HepG2 (cell line): ENCODE measurements at regions not wholly inside any gene's neighbourhood (a gene's known extent, or its start where the extent isn't known, plus 50 kb on each side); places are given as distances from the start of the nearest gene placed in this dataset.

Experiments used
- CTCF ChIP-seq: sonication (generic); formaldehyde crosslinking; IDR thresholded peaks from 2 replicates; pipeline ENCODE4 v1.5.0; 2020; ENCODE audit warnings: mild to moderate bottlenecking, missing genetic modification reagents, moderate library complexity
- DNMT1 ChIP-seq: sonication (generic); formaldehyde crosslinking; IDR thresholded peaks from 2 replicates; pipeline ENCODE4 v1.5.1; 2020; ENCODE audit warnings: mild to moderate bottlenecking, missing genetic modification reagents
- ELF3 ChIP-seq: IDR thresholded peaks from 2 replicates; pipeline ENCODE4 v1.6.1; 2016; ENCODE audit warnings: missing genetic modification reagents, missing compliant biosample characterization
- FOSL2 ChIP-seq: sonication (generic); formaldehyde crosslinking; IDR thresholded peaks from 2 replicates; pipeline ENCODE4 v1.4.0; 2020; ENCODE audit warnings: missing genetic modification reagents
- GABPB1 ChIP-seq: IDR thresholded peaks from 2 replicates; pipeline ENCODE4 v1.6.1; 2016; ENCODE audit warnings: mild to moderate bottlenecking, missing genetic modification reagents, moderate library complexity, missing compliant biosample characterization
- GZF1 ChIP-seq: sonication (generic); formaldehyde crosslinking; IDR thresholded peaks from 2 replicates; pipeline ENCODE4 v1.5.1; 2020; ENCODE audit warnings: mild to moderate bottlenecking, missing genetic modification reagents
- MAFK ChIP-seq, 2 experiments: IDR thresholded peaks in 1 of 2; conservative IDR thresholded peaks in 1 of 2; 2 replicates each; pipeline ENCODE4 v1.6.1; 2011; ENCODE audit warnings: improper control_type of control experiment in 2 of 2, low read length in 2 of 2
- MAX ChIP-seq: IDR thresholded peaks from 2 replicates; pipeline ENCODE4 v1.6.1; 2012; ENCODE audit warnings: inconsistent platforms
- MEF2D ChIP-seq: sonication (generic); formaldehyde crosslinking; IDR thresholded peaks from 2 replicates; pipeline ENCODE4 v1.5.1; 2020; ENCODE audit warnings: mild to moderate bottlenecking, missing genetic modification reagents
- MLLT10 ChIP-seq: sonication (generic); formaldehyde crosslinking; IDR thresholded peaks from 2 replicates; pipeline ENCODE4 v1.4.0; 2020; ENCODE audit warnings: missing genetic modification reagents
- MYPOP ChIP-seq: sonication (generic); formaldehyde crosslinking; IDR thresholded peaks from 2 replicates; pipeline ENCODE4 v1.8.1; 2023; ENCODE audit warnings: mild to moderate bottlenecking, moderate library complexity, missing genetic modification reagents
- PITX1 ChIP-seq: sonication (generic); formaldehyde crosslinking; IDR thresholded peaks from 2 replicates; pipeline ENCODE4 v1.5.1; 2020; ENCODE audit warnings: mild to moderate bottlenecking, missing genetic modification reagents
- SAP130 ChIP-seq: IDR thresholded peaks from 2 replicates; pipeline ENCODE4 v1.6.1; 2016; ENCODE audit warnings: low read depth
- TAF1 ChIP-seq: sonication (generic); formaldehyde crosslinking; IDR thresholded peaks from 2 replicates; pipeline ENCODE4 v1.4.0; 2020; ENCODE audit warnings: missing genetic modification reagents
- ZFP91 ChIP-seq: sonication (generic); formaldehyde crosslinking; IDR thresholded peaks from 2 replicates; pipeline ENCODE4 v1.9.0; 2022; ENCODE audit warnings: missing genetic modification reagents, mild to moderate bottlenecking, borderline replicate concordance
- ZNF331 ChIP-seq: sonication (generic); formaldehyde crosslinking; IDR thresholded peaks from 2 replicates; pipeline ENCODE4 v1.4.0; 2020; ENCODE audit warnings: missing genetic modification reagents
- TF ChIP-seq, protein P1 (sequence below): IDR thresholded peaks from 2 replicates; pipeline ENCODE4 v1.6.1; 2016; ENCODE audit warnings: missing compliant biosample characterization, missing genetic modification reagents, borderline replicate concordance
- TF ChIP-seq, protein P2 (sequence below): sonication (generic); formaldehyde crosslinking; IDR thresholded peaks from 2 replicates; pipeline ENCODE4 v1.4.0; 2020; ENCODE audit warnings: missing genetic modification reagents
- TF ChIP-seq, protein P3 (sequence below), 2 experiments: fragments of 450-650 bp in 1 of 2; sonication (generic) in 1 of 2; formaldehyde crosslinking; IDR thresholded peaks; 2 replicates each; pipeline versions ENCODE4 v1.5.0 to v1.8.0; 2020 to 2022; ENCODE audit warnings: mild to moderate bottlenecking in 1 of 2, missing genetic modification reagents in 1 of 2

- TF ChIP-seq, protein P1, sequence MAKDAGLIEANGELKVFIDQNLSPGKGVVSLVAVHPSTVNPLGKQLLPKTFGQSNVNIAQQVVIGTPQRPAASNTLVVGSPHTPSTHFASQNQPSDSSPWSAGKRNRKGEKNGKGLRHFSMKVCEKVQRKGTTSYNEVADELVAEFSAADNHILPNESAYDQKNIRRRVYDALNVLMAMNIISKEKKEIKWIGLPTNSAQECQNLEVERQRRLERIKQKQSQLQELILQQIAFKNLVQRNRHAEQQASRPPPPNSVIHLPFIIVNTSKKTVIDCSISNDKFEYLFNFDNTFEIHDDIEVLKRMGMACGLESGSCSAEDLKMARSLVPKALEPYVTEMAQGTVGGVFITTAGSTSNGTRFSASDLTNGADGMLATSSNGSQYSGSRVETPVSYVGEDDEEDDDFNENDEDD (CRISPR knock-in tag), result peak; percentile 62; the same call in 1 of the 2 replicates
- 0 out of 2 replicates have a peak, but pooled peaks have one; percentile 21 for TF ChIP-seq PITX1
- peak; percentile 40; the same call in 1 of the 2 replicates for TF ChIP-seq ZFP91 (CRISPR knock-in tag)
- TF ChIP-seq TAF1 (CRISPR knock-in tag), result 0 out of 2 replicates have a peak, but pooled peaks have one; percentile 33
- TF ChIP-seq MYPOP (CRISPR knock-in tag), result peak; percentile 62; the same call in 1 of the 2 replicates
- no peak for TF ChIP-seq CTCF (CRISPR knock-in tag)
- TF ChIP-seq MAX, result peak; percentile 44
- peak; percentile 62 for TF ChIP-seq SAP130
- no peak for TF ChIP-seq MLLT10
- TF ChIP-seq GABPB1 (CRISPR knock-in tag), result peak; percentile 39; the same call in 1 of the 2 replicates
- TF ChIP-seq, protein P2, sequence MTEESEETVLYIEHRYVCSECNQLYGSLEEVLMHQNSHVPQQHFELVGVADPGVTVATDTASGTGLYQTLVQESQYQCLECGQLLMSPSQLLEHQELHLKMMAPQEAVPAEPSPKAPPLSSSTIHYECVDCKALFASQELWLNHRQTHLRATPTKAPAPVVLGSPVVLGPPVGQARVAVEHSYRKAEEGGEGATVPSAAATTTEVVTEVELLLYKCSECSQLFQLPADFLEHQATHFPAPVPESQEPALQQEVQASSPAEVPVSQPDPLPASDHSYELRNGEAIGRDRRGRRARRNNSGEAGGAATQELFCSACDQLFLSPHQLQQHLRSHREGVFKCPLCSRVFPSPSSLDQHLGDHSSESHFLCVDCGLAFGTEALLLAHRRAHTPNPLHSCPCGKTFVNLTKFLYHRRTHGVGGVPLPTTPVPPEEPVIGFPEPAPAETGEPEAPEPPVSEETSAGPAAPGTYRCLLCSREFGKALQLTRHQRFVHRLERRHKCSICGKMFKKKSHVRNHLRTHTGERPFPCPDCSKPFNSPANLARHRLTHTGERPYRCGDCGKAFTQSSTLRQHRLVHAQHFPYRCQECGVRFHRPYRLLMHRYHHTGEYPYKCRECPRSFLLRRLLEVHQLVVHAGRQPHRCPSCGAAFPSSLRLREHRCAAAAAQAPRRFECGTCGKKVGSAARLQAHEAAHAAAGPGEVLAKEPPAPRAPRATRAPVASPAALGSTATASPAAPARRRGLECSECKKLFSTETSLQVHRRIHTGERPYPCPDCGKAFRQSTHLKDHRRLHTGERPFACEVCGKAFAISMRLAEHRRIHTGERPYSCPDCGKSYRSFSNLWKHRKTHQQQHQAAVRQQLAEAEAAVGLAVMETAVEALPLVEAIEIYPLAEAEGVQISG (CRISPR knock-in tag), result 0 out of 2 replicates have a peak, but pooled peaks have one; percentile 18
- TF ChIP-seq ZNF331, result 0 out of 2 replicates have a peak, but pooled peaks have one; percentile 12
- TF ChIP-seq ELF3 (CRISPR knock-in tag), result 0 out of 2 replicates have a peak, but pooled peaks have one; percentile 19
- peak; percentile 51; the same call in 1 of the 2 replicates for TF ChIP-seq MEF2D
- TF ChIP-seq GZF1, result no peak
- TF ChIP-seq, protein P3, sequence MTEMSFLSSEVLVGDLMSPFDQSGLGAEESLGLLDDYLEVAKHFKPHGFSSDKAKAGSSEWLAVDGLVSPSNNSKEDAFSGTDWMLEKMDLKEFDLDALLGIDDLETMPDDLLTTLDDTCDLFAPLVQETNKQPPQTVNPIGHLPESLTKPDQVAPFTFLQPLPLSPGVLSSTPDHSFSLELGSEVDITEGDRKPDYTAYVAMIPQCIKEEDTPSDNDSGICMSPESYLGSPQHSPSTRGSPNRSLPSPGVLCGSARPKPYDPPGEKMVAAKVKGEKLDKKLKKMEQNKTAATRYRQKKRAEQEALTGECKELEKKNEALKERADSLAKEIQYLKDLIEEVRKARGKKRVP (CRISPR knock-in tag; IDR thresholded peaks at IDR 0.05), result peak in 1 of 2 experiments; percentile 44; a peak in 1 of 4 replicates
- TF ChIP-seq DNMT1, result no peak
- peak; percentile 98 to 99 for TF ChIP-seq MAFK (conservative IDR thresholded peaks at IDR 0.05 in 1 of 2, IDR thresholded peaks at IDR 0.05 in 1 of 2; ENCODE audit: low read length in 2 of 2)
- peak; percentile 92 for TF ChIP-seq FOSL2 (CRISPR knock-in tag)
These were observed 72.6 kb upstream of the DUSP22 start (continued) for GRCh38 chr6:219641-220198.
